ENCODE measurements at regions not wholly inside any gene's neighbourhood (a gene's known extent, or its start where the extent isn't known, plus 50 kb on each side); places are given as distances from the start of the nearest gene placed in this dataset.
"Not testable (repeated sequence)": the region's sequence is repeated elsewhere in the genome, so short reads cannot be mapped to it uniquely, and the experiment has no call there.

DNA sequence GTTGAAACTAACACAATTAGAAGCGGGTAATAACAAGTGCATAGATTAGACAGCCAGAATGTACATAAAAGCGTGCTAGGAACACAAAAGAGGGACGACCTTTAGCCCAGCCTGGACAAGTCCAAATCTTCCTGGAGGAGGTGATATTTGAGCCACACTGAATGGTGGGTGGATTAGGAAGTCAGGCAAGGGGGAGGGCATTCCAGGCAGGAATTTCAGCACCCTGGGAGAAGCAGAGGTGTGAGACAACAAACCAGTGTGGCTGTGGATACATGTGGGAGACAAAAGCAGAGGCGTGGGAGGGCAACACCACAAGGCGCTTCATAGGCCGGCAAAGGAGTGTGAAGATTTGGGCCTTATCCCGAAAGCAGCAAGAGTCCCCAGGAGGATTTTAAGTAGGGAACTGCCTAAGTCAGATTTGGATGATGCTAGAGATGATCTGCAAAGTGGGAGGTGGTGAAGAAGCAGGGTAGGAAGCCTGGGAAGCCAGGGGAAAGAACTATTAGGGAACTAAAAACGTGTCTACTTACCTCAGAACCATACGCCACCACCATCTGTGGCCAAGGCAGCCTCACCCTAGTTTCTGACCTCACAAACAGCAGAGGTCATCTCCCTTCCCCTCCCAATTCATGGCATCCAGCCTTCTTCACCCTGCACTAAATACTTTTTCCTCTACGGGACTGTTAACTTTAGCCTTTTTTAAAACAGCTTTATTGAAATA, 81.8 kb downstream of the GLUL start:
- H3K4me3 ChIP-seq, result no peak overlapping the region
- H3K36me3 ChIP-seq (replicated peaks in 1 of 2), result no peaks in the 10 kb centered on the region
- TF ChIP-seq, protein P1, sequence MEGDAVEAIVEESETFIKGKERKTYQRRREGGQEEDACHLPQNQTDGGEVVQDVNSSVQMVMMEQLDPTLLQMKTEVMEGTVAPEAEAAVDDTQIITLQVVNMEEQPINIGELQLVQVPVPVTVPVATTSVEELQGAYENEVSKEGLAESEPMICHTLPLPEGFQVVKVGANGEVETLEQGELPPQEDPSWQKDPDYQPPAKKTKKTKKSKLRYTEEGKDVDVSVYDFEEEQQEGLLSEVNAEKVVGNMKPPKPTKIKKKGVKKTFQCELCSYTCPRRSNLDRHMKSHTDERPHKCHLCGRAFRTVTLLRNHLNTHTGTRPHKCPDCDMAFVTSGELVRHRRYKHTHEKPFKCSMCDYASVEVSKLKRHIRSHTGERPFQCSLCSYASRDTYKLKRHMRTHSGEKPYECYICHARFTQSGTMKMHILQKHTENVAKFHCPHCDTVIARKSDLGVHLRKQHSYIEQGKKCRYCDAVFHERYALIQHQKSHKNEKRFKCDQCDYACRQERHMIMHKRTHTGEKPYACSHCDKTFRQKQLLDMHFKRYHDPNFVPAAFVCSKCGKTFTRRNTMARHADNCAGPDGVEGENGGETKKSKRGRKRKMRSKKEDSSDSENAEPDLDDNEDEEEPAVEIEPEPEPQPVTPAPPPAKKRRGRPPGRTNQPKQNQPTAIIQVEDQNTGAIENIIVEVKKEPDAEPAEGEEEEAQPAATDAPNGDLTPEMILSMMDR (IDR thresholded peaks at IDR 0.05), result no peak
- TF ChIP-seq POLR2A (IDR thresholded peaks at IDR 0.05), result no peak
- H3K27me3 ChIP-seq, result no peaks in the 10 kb centered on the region
- intact Hi-C loops (cut with DNase I), result no loop called here
- no peak for DNase-seq
- H3K27ac ChIP-seq, result no peak overlapping the region
- H3K9me3 ChIP-seq (replicated peaks in 1 of 3), result no peaks in the 10 kb centered on the region
- 74 to 84% (median 81%) methylated on average over 10 of the region's 10 CpGs for WGBS, 4 donors
- no peaks in the 10 kb centered on the region for H3K4me1 ChIP-seq (replicated peaks in 1 of 2)

DNA sequence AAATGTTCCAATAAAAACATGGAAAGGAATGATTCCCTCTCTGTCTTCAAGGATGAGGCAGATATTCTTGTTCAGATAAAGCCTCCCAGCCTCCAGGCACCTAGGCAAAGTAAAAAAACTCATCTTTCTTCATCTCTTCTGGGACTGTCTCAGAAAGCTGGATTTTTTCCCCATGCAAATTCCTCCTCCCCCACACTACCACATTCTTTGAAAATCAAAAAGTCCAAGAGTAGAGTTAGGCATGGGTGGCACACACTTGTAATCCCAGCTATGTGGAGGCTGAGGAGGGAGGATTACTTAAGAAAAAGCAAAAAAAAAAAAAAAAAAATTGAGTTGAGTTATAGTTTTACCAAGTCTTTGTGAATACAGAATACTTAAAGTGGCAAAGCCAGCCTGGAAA, 82.8 kb downstream of the GLUL start:
- Histone ChIP-seq H3K27ac (no peak overlapping the region), H3K9me3 (replicated peaks in 1 of 3) (no peaks in the 10 kb centered on the region), H3K36me3 (replicated peaks in 1 of 2) (no peaks in the 10 kb centered on the region), H3K4me1 (replicated peaks in 1 of 2) (no peaks in the 10 kb centered on the region), H3K4me3 (no peak overlapping the region), H3K27me3 (no peaks in the 10 kb centered on the region)
- TF ChIP-seq POLR2A (IDR thresholded peaks at IDR 0.05), result no peak
- TF ChIP-seq, protein P1 (IDR thresholded peaks at IDR 0.05), result no peak
- intact Hi-C loops (cut with DNase I), result no loop called here
- DNase-seq, result no peak

DNA sequence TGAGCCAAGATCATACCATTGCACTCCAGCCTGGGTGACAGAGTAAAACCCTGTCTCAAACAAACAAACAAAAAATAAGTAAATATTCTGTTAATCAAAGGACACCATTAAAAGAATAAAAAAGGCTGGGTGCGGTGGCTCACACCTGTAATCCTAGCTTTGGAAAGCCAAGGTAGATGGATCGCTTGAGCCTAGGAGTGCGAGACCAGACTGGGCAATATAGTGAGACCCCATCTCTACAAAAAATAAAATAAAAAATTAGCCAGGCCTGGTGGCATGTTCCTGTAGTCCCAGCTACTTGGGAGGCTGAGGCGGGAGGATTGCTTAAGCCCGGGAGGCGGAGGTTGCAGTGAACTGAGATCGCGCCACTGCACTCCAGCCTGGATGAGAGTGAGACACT, 84.1 kb downstream of the GLUL start:
- H3K36me3 ChIP-seq (replicated peaks in 1 of 2); H3K4me3 ChIP-seq; H3K27ac ChIP-seq; H3K9me3 ChIP-seq (replicated peaks in 1 of 3); H3K27me3 ChIP-seq; H3K4me1 ChIP-seq (replicated peaks in 1 of 2); DNase-seq; intact Hi-C loops (cut with DNase I): not testable (repeated sequence)
- WGBS, 4 donors, result 93 to 95% (median 94%) methylated on average over 8 of the region's 8 CpGs

DNA sequence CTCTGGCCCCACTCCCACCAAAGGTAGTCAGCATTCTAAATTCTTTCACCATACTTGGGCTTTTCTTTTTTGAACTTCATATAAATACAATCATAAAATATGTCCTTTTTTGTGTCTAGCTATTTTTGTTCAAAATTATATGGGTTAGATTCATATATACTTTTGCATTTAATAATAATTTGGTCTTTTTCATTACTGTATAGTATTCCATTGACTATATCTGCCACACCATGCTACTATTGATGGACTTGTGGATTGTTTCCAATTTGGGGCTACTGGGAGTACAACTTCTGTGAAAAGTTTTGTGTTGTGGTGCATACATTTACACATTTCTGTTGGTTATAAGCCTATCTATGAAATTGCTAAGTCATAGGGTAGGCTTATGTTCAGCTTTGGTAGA, 85.7 kb downstream of the GLUL start:
- Histone ChIP-seq H3K9me3 (replicated peaks in 1 of 3) (no peaks in the 10 kb centered on the region), H3K4me1 (replicated peaks in 1 of 2) (no peaks in the 10 kb centered on the region), H3K27me3 (no peaks in the 10 kb centered on the region), H3K27ac (no peak overlapping the region), H3K36me3 (replicated peaks in 1 of 2) (no peaks in the 10 kb centered on the region), H3K4me3 (no peak overlapping the region)
- DNase-seq, result no peak
- intact Hi-C loops (cut with DNase I), result no loop called here
- TF ChIP-seq POLR2A (IDR thresholded peaks at IDR 0.05), result no peak
- TF ChIP-seq, protein P1 (IDR thresholded peaks at IDR 0.05), result no peak

DNA sequence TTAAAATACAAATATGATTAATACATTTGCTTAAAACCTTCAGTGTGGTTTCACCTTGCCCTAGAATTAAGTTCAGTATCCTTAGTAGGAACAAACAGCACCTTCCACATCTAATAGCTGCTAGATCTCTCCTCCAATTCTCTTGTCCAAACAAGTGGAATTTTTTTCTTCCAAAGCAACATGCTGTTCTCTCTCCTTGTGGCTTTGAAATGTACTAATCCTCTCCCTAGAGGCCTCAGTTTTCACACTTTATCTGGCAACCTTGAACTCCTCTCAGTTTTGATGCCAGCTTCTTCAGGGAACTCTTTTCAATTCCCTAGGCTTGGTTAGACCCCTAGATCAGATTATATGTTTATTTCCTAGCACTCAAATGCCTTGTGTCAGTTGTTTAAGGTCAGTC, 87.0 kb downstream of the GLUL start:
- no peak overlapping the region for H3K4me3 ChIP-seq
- no peak overlapping the region for H3K27ac ChIP-seq
- H3K9me3 ChIP-seq (replicated peaks in 1 of 3), result no peaks in the 10 kb centered on the region
- no peaks in the 10 kb centered on the region for H3K36me3 ChIP-seq (replicated peaks in 1 of 2)
- TF ChIP-seq, protein P1 (IDR thresholded peaks at IDR 0.05), result no peak
- TF ChIP-seq POLR2A (IDR thresholded peaks at IDR 0.05), result no peak
- no peak for DNase-seq
- H3K27me3 ChIP-seq, result no peaks in the 10 kb centered on the region
- H3K4me1 ChIP-seq (replicated peaks in 1 of 2), result peaks cover 0 to 3% of the 10 kb centered on the region in 2 donors
- intact Hi-C loops (cut with DNase I), result no loop called here
